ENCODE measurements at regions not wholly inside any gene's neighbourhood (a gene's known extent, or its start where the extent isn't known, plus 50 kb on each side); places are given as distances from the start of the nearest gene placed in this dataset.

GRCh38 chr2:43086451-43087221, 139.8 kb downstream of the ZFP36L2 start:
- Histone ChIP-seq H3K27ac (ENCODE audit: low read depth, low read length) (peak overlapping the region; percentile 72), H3K36me3 (ENCODE audit: control insufficient read depth in 1 of 2, insufficient read depth in 2 of 2, low read length in 2 of 2) (no peaks in the 10 kb centered on the region), H3K4me3 (ENCODE audit: low read depth in 1 of 2, low read length in 2 of 2) (no peak overlapping the region), H3K4me1 (ENCODE audit: control insufficient read depth in 1 of 2, insufficient read depth in 2 of 2, low read length in 2 of 2) (peaks cover 28 to 32% of the 10 kb centered on the region in 2 donors), H3K9ac (ENCODE audit: low read depth in 1 of 2, low read length in 2 of 2) (peak overlapping the region in 1 of 2 donors; percentile 12), H3K27me3 (ENCODE audit: control insufficient read depth in 1 of 2, insufficient read depth in 2 of 2, low read length in 2 of 2) (no peaks in the 10 kb centered on the region), H3K9me3 (ENCODE audit: control insufficient read depth in 1 of 2, low read length in 2 of 2) (peaks cover 0 to 3% of the 10 kb centered on the region in 2 donors)

GRCh38 chr2:43085929-43086328, 140.5 kb downstream of the ZFP36L2 start:
- no peak overlapping the region for H3K4me3 ChIP-seq (ENCODE audit: low read depth in 1 of 2, low read length in 2 of 2)
- no peak overlapping the region for H3K9ac ChIP-seq (ENCODE audit: low read depth in 1 of 2, low read length in 2 of 2)
- peaks cover 28 to 32% of the 10 kb centered on the region in 2 donors for H3K4me1 ChIP-seq (ENCODE audit: control insufficient read depth in 1 of 2, insufficient read depth in 2 of 2, low read length in 2 of 2)
- peaks cover 0 to 3% of the 10 kb centered on the region in 2 donors for H3K9me3 ChIP-seq (ENCODE audit: control insufficient read depth in 1 of 2, low read length in 2 of 2)
- no peaks in the 10 kb centered on the region for H3K36me3 ChIP-seq (ENCODE audit: control insufficient read depth in 1 of 2, insufficient read depth in 2 of 2, low read length in 2 of 2)
- peak overlapping the region; percentile 61 for H3K27ac ChIP-seq (ENCODE audit: low read depth, low read length)
- no peaks in the 10 kb centered on the region for H3K27me3 ChIP-seq (ENCODE audit: control insufficient read depth in 1 of 2, insufficient read depth in 2 of 2, low read length in 2 of 2)

- Histone ChIP-seq H3K27ac (ENCODE audit: low read depth, low read length) (peak overlapping the region; percentile 61), H3K36me3 (ENCODE audit: control insufficient read depth in 1 of 2, insufficient read depth in 2 of 2, low read length in 2 of 2) (no peaks in the 10 kb centered on the region), H3K4me1 (ENCODE audit: control insufficient read depth in 1 of 2, insufficient read depth in 2 of 2, low read length in 2 of 2) (peaks cover 28 to 32% of the 10 kb centered on the region in 2 donors), H3K4me3 (ENCODE audit: low read depth in 1 of 2, low read length in 2 of 2) (no peak overlapping the region), H3K27me3 (ENCODE audit: control insufficient read depth in 1 of 2, insufficient read depth in 2 of 2, low read length in 2 of 2) (no peaks in the 10 kb centered on the region), H3K9me3 (ENCODE audit: control insufficient read depth in 1 of 2, low read length in 2 of 2) (peaks cover 0 to 3% of the 10 kb centered on the region in 2 donors), H3K9ac (ENCODE audit: low read depth in 1 of 2, low read length in 2 of 2) (no peak overlapping the region)
Measured at GRCh38 chr2:43085505-43085904, 140.9 kb downstream of the ZFP36L2 start.

- no peak overlapping the region for H3K9ac ChIP-seq (ENCODE audit: low read depth in 1 of 2, low read length in 2 of 2)
- H3K4me3 ChIP-seq (ENCODE audit: low read depth in 1 of 2, low read length in 2 of 2): no peak overlapping the region
- H3K27me3 ChIP-seq (ENCODE audit: control insufficient read depth in 1 of 2, insufficient read depth in 2 of 2, low read length in 2 of 2): no peaks in the 10 kb centered on the region
- H3K36me3 ChIP-seq (ENCODE audit: control insufficient read depth in 1 of 2, insufficient read depth in 2 of 2, low read length in 2 of 2): no peaks in the 10 kb centered on the region
- peaks cover 28 to 32% of the 10 kb centered on the region in 2 donors for H3K4me1 ChIP-seq (ENCODE audit: control insufficient read depth in 1 of 2, insufficient read depth in 2 of 2, low read length in 2 of 2)
- no peaks in the 10 kb centered on the region for H3K9me3 ChIP-seq (ENCODE audit: control insufficient read depth in 1 of 2, low read length in 2 of 2)
- peak overlapping the region; percentile 5 for H3K27ac ChIP-seq (ENCODE audit: low read depth, low read length)
Measured at GRCh38 chr2:43084699-43085091, 141.7 kb downstream of the ZFP36L2 start.

GRCh38 chr2:43083710-43084698, 142.4 kb downstream of the ZFP36L2 start:
- Histone ChIP-seq H3K27me3 (ENCODE audit: control insufficient read depth in 1 of 2, insufficient read depth in 2 of 2, low read length in 2 of 2) (no peaks in the 10 kb centered on the region), H3K27ac (ENCODE audit: low read depth, low read length) (peak overlapping the region; percentile 5), H3K9ac (ENCODE audit: low read depth in 1 of 2, low read length in 2 of 2) (no peak overlapping the region), H3K4me1 (ENCODE audit: control insufficient read depth in 1 of 2, insufficient read depth in 2 of 2, low read length in 2 of 2) (peaks cover 28 to 32% of the 10 kb centered on the region in 2 donors), H3K4me3 (ENCODE audit: low read depth in 1 of 2, low read length in 2 of 2) (no peak overlapping the region), H3K9me3 (ENCODE audit: control insufficient read depth in 1 of 2, low read length in 2 of 2) (no peaks in the 10 kb centered on the region), H3K36me3 (ENCODE audit: control insufficient read depth in 1 of 2, insufficient read depth in 2 of 2, low read length in 2 of 2) (no peaks in the 10 kb centered on the region)

- Histone ChIP-seq H3K27me3 (ENCODE audit: control insufficient read depth in 1 of 2, insufficient read depth in 2 of 2, low read length in 2 of 2) (no peaks in the 10 kb centered on the region), H3K9ac (ENCODE audit: low read depth in 1 of 2, low read length in 2 of 2) (no peak overlapping the region), H3K9me3 (ENCODE audit: control insufficient read depth in 1 of 2, low read length in 2 of 2) (no peaks in the 10 kb centered on the region), H3K27ac (ENCODE audit: low read depth, low read length) (peak overlapping the region; percentile 3), H3K4me1 (ENCODE audit: control insufficient read depth in 1 of 2, insufficient read depth in 2 of 2, low read length in 2 of 2) (peaks cover 28 to 32% of the 10 kb centered on the region in 2 donors), H3K4me3 (ENCODE audit: low read depth in 1 of 2, low read length in 2 of 2) (no peak overlapping the region), H3K36me3 (ENCODE audit: control insufficient read depth in 1 of 2, insufficient read depth in 2 of 2, low read length in 2 of 2) (no peaks in the 10 kb centered on the region)
Measured at GRCh38 chr2:43082903-43083677, 143.3 kb downstream of the ZFP36L2 start.

GRCh38 chr2:43082111-43082894, 144.1 kb downstream of the ZFP36L2 start:
- peaks cover 28 to 31% of the 10 kb centered on the region in 2 donors for H3K4me1 ChIP-seq (ENCODE audit: control insufficient read depth in 1 of 2, insufficient read depth in 2 of 2, low read length in 2 of 2)
- no peak overlapping the region for H3K9ac ChIP-seq (ENCODE audit: low read depth in 1 of 2, low read length in 2 of 2)
- H3K27ac ChIP-seq (ENCODE audit: low read depth, low read length): peak overlapping the region; percentile 35
- no peaks in the 10 kb centered on the region for H3K9me3 ChIP-seq (ENCODE audit: control insufficient read depth in 1 of 2, low read length in 2 of 2)
- H3K36me3 ChIP-seq (ENCODE audit: control insufficient read depth in 1 of 2, insufficient read depth in 2 of 2, low read length in 2 of 2): no peaks in the 10 kb centered on the region
- no peak overlapping the region for H3K4me3 ChIP-seq (ENCODE audit: low read depth in 1 of 2, low read length in 2 of 2)
- H3K27me3 ChIP-seq (ENCODE audit: control insufficient read depth in 1 of 2, insufficient read depth in 2 of 2, low read length in 2 of 2): no peaks in the 10 kb centered on the region

GRCh38 chr2:43081131-43081765, 145.2 kb downstream of the ZFP36L2 start:
- Histone ChIP-seq H3K36me3 (ENCODE audit: control insufficient read depth in 1 of 2, insufficient read depth in 2 of 2, low read length in 2 of 2) (no peaks in the 10 kb centered on the region), H3K9ac (ENCODE audit: low read depth in 1 of 2, low read length in 2 of 2) (no peak overlapping the region), H3K9me3 (ENCODE audit: control insufficient read depth in 1 of 2, low read length in 2 of 2) (no peaks in the 10 kb centered on the region), H3K4me1 (ENCODE audit: control insufficient read depth in 1 of 2, insufficient read depth in 2 of 2, low read length in 2 of 2) (peaks cover 23 to 24% of the 10 kb centered on the region in 2 donors), H3K27ac (ENCODE audit: low read depth, low read length) (no peak overlapping the region), H3K4me3 (ENCODE audit: low read depth in 1 of 2, low read length in 2 of 2) (no peak overlapping the region), H3K27me3 (ENCODE audit: control insufficient read depth in 1 of 2, insufficient read depth in 2 of 2, low read length in 2 of 2) (no peaks in the 10 kb centered on the region)

- H3K9me3 ChIP-seq (ENCODE audit: control insufficient read depth in 1 of 2, low read length in 2 of 2): no peaks in the 10 kb centered on the region
- H3K27ac ChIP-seq (ENCODE audit: low read depth, low read length): no peak overlapping the region
- H3K9ac ChIP-seq (ENCODE audit: low read depth in 1 of 2, low read length in 2 of 2): no peak overlapping the region
Measured at GRCh38 chr2:43080571-43081021, 145.8 kb downstream of the ZFP36L2 start.

More at GRCh38 chr2:43080571-43081021, 145.8 kb downstream of the ZFP36L2 start:
- peaks cover 30 to 31% of the 10 kb centered on the region in 2 donors for H3K4me1 ChIP-seq (ENCODE audit: control insufficient read depth in 1 of 2, insufficient read depth in 2 of 2, low read length in 2 of 2)
- no peaks in the 10 kb centered on the region for H3K27me3 ChIP-seq (ENCODE audit: control insufficient read depth in 1 of 2, insufficient read depth in 2 of 2, low read length in 2 of 2)
- no peak overlapping the region for H3K4me3 ChIP-seq (ENCODE audit: low read depth in 1 of 2, low read length in 2 of 2)
- H3K36me3 ChIP-seq (ENCODE audit: control insufficient read depth in 1 of 2, insufficient read depth in 2 of 2, low read length in 2 of 2): no peaks in the 10 kb centered on the region
